ENCODE measurements at regions not wholly inside any gene's neighbourhood (a gene's known extent, or its start where the extent isn't known, plus 50 kb on each side); places are given as distances from the start of the nearest gene placed in this dataset.
"Not testable (repeated sequence)": the region's sequence is repeated elsewhere in the genome, so short reads cannot be mapped to it uniquely, and the experiment has no call there.

GRCh38 chrY:7377091-7377490 is 465.5 kb upstream of the AMELY start:
- no peak overlapping the region for H3K4me3 ChIP-seq (ENCODE audit: low read length in 3 of 3)
- H3K27ac ChIP-seq (ENCODE audit: low read depth in 2 of 2, low read length in 2 of 2): no peak overlapping the region
- intact Hi-C loops (cut with DNase I): no loop called here
- no peaks in the 10 kb centered on the region for H3K27me3 ChIP-seq (ENCODE audit: control insufficient read depth, insufficient read depth, low read length)
- FAIRE-seq (no peak), DNase-seq (no peak)
- H3K9me3 ChIP-seq (ENCODE audit: control insufficient read depth in 2 of 3, insufficient read depth in 1 of 3, low read length in 3 of 3): no peaks in the 10 kb centered on the region
- no peaks in the 10 kb centered on the region for H3K4me1 ChIP-seq (ENCODE audit: control insufficient read depth in 2 of 3, insufficient read depth in 2 of 3, low read depth in 1 of 3, low read length in 3 of 3)
- H3K36me3 ChIP-seq (ENCODE audit: control insufficient read depth in 2 of 3, insufficient read depth in 3 of 3, low read length in 3 of 3): no peaks in the 10 kb centered on the region
- TF ChIP-seq CTCF (IDR thresholded peaks at IDR 0.05; ENCODE audit: borderline replicate concordance, extremely low read depth, insufficient read depth): no peak
- no peak overlapping the region for H3K9ac ChIP-seq (ENCODE audit: low read length in 3 of 3)

GRCh38 chrY:7374485-7374884 is 462.9 kb upstream of the AMELY start:
- H3K4me1 ChIP-seq (ENCODE audit: control insufficient read depth in 2 of 3, insufficient read depth in 2 of 3, low read depth in 1 of 3, low read length in 3 of 3); intact Hi-C loops (cut with DNase I): not testable (repeated sequence)

GRCh38 chrY:7371953-7372352 is 460.4 kb upstream of the AMELY start:
- H3K27me3 ChIP-seq (ENCODE audit: control insufficient read depth, insufficient read depth, low read length); intact Hi-C loops (cut with DNase I); DNase-seq; FAIRE-seq; H3K36me3 ChIP-seq (ENCODE audit: control insufficient read depth in 2 of 3, insufficient read depth in 3 of 3, low read length in 3 of 3); H3K27ac ChIP-seq (ENCODE audit: low read depth in 2 of 2, low read length in 2 of 2); H3K9me3 ChIP-seq (ENCODE audit: control insufficient read depth in 2 of 3, insufficient read depth in 1 of 3, low read length in 3 of 3); H3K4me1 ChIP-seq (ENCODE audit: control insufficient read depth in 2 of 3, insufficient read depth in 2 of 3, low read depth in 1 of 3, low read length in 3 of 3); H3K4me3 ChIP-seq (ENCODE audit: low read length in 3 of 3); H3K9ac ChIP-seq (ENCODE audit: low read length in 3 of 3): not testable (repeated sequence)

More at GRCh38 chrY:7374485-7374884, 462.9 kb upstream of the AMELY start:
- not testable (repeated sequence) for H3K9ac ChIP-seq (ENCODE audit: low read length in 3 of 3); H3K9me3 ChIP-seq (ENCODE audit: control insufficient read depth in 2 of 3, insufficient read depth in 1 of 3, low read length in 3 of 3); H3K4me3 ChIP-seq (ENCODE audit: low read length in 3 of 3); FAIRE-seq; H3K36me3 ChIP-seq (ENCODE audit: control insufficient read depth in 2 of 3, insufficient read depth in 3 of 3, low read length in 3 of 3); DNase-seq; H3K27ac ChIP-seq (ENCODE audit: low read depth in 2 of 2, low read length in 2 of 2); H3K27me3 ChIP-seq (ENCODE audit: control insufficient read depth, insufficient read depth, low read length)

- intact Hi-C loops (cut with DNase I): not testable (repeated sequence)
These were observed 459.5 kb upstream of the AMELY start for GRCh38 chrY:7371026-7371425.

GRCh38 chrY:7359520-7359919 is 448.0 kb upstream of the AMELY start:
- Histone ChIP-seq H3K27ac (ENCODE audit: low read depth in 2 of 2, low read length in 2 of 2) (no peak overlapping the region), H3K36me3 (ENCODE audit: control insufficient read depth in 2 of 3, insufficient read depth in 3 of 3, low read length in 3 of 3) (no peaks in the 10 kb centered on the region), H3K27me3 (ENCODE audit: control insufficient read depth, insufficient read depth, low read length) (no peaks in the 10 kb centered on the region), H3K9ac (ENCODE audit: low read length in 3 of 3) (no peak overlapping the region), H3K4me3 (ENCODE audit: low read length in 3 of 3) (no peak overlapping the region), H3K9me3 (ENCODE audit: control insufficient read depth in 2 of 3, insufficient read depth in 1 of 3, low read length in 3 of 3) (no peaks in the 10 kb centered on the region), H3K4me1 (ENCODE audit: control insufficient read depth in 2 of 3, insufficient read depth in 2 of 3, low read depth in 1 of 3, low read length in 3 of 3) (no peaks in the 10 kb centered on the region)
- TF ChIP-seq CTCF (IDR thresholded peaks at IDR 0.05; ENCODE audit: borderline replicate concordance, extremely low read depth, insufficient read depth): no peak
- no peak for FAIRE-seq
- intact Hi-C loops (cut with DNase I): no loop called here
- no peak for DNase-seq

More at GRCh38 chrY:7371026-7371425, 459.5 kb upstream of the AMELY start:
- not testable (repeated sequence) for H3K27me3 ChIP-seq (ENCODE audit: control insufficient read depth, insufficient read depth, low read length); FAIRE-seq; H3K4me3 ChIP-seq (ENCODE audit: low read length in 3 of 3); H3K27ac ChIP-seq (ENCODE audit: low read depth in 2 of 2, low read length in 2 of 2); H3K4me1 ChIP-seq (ENCODE audit: control insufficient read depth in 2 of 3, insufficient read depth in 2 of 3, low read depth in 1 of 3, low read length in 3 of 3); DNase-seq; H3K9me3 ChIP-seq (ENCODE audit: control insufficient read depth in 2 of 3, insufficient read depth in 1 of 3, low read length in 3 of 3); H3K36me3 ChIP-seq (ENCODE audit: control insufficient read depth in 2 of 3, insufficient read depth in 3 of 3, low read length in 3 of 3); H3K9ac ChIP-seq (ENCODE audit: low read length in 3 of 3)

All from kidney (tissue), 13 donors.